ENCODE measurements at regions not wholly inside any gene's neighbourhood (a gene's known extent, or its start where the extent isn't known, plus 50 kb on each side); places are given as distances from the start of the nearest gene placed in this dataset.

GRCh38 chr3:43183456-43183855, 77.6 kb upstream of the POMGNT2 start:
- no peak overlapping the region for H3K27ac Mint-ChIP-seq (ENCODE audit: unreplicated experiment)
- TF ChIP-seq CTCF (IDR thresholded peaks at IDR 0.05; ENCODE audit: partially characterized antibody, unreplicated experiment), result no peak
- DNase-seq, result no peak

GRCh38 chr3:43181202-43181821, 75.4 kb upstream of the POMGNT2 start:
- Mint-ChIP-seq H3K27me3 (ENCODE audit: unreplicated experiment) (no peaks in the 10 kb centered on the region), H3K36me3 (ENCODE audit: unreplicated experiment) (no peaks in the 10 kb centered on the region), H3K27ac (ENCODE audit: unreplicated experiment) (no peak overlapping the region), H3K9me3 (ENCODE audit: unreplicated experiment) (no peaks in the 10 kb centered on the region), H3K4me1 (ENCODE audit: low read depth, unreplicated experiment) (peaks cover 8% of the 10 kb centered on the region), H3K4me3 (ENCODE audit: unreplicated experiment) (no peak overlapping the region)
- no peak for TF ChIP-seq CTCF (IDR thresholded peaks at IDR 0.05; ENCODE audit: partially characterized antibody, unreplicated experiment)
- DNase-seq, result no peak

More at GRCh38 chr3:43183456-43183855, 77.6 kb upstream of the POMGNT2 start:
- Mint-ChIP-seq H3K4me3 (ENCODE audit: unreplicated experiment) (no peak overlapping the region), H3K36me3 (ENCODE audit: unreplicated experiment) (no peaks in the 10 kb centered on the region), H3K9me3 (ENCODE audit: unreplicated experiment) (peaks cover under 1% of the 10 kb centered on the region), H3K4me1 (ENCODE audit: low read depth, unreplicated experiment) (no peaks in the 10 kb centered on the region), H3K27me3 (ENCODE audit: unreplicated experiment) (no peaks in the 10 kb centered on the region)

- H3K4me1 Mint-ChIP-seq (ENCODE audit: low read depth, unreplicated experiment), result peaks cover 14% of the 10 kb centered on the region
- no peaks in the 10 kb centered on the region for H3K36me3 Mint-ChIP-seq (ENCODE audit: unreplicated experiment)
- no peak for DNase-seq
- H3K27me3 Mint-ChIP-seq (ENCODE audit: unreplicated experiment), result no peaks in the 10 kb centered on the region
- no peak overlapping the region for H3K4me3 Mint-ChIP-seq (ENCODE audit: unreplicated experiment)
- H3K27ac Mint-ChIP-seq (ENCODE audit: unreplicated experiment), result no peak overlapping the region
- no peaks in the 10 kb centered on the region for H3K9me3 Mint-ChIP-seq (ENCODE audit: unreplicated experiment)
- no peak for TF ChIP-seq CTCF (IDR thresholded peaks at IDR 0.05; ENCODE audit: partially characterized antibody, unreplicated experiment)
These were observed 74.8 kb upstream of the POMGNT2 start for GRCh38 chr3:43180694-43181093.

GRCh38 chr3:43180027-43180426, 74.1 kb upstream of the POMGNT2 start:
- Mint-ChIP-seq H3K27me3 (ENCODE audit: unreplicated experiment) (no peaks in the 10 kb centered on the region), H3K27ac (ENCODE audit: unreplicated experiment) (no peak overlapping the region), H3K4me3 (ENCODE audit: unreplicated experiment) (no peak overlapping the region), H3K36me3 (ENCODE audit: unreplicated experiment) (no peaks in the 10 kb centered on the region), H3K9me3 (ENCODE audit: unreplicated experiment) (no peaks in the 10 kb centered on the region), H3K4me1 (ENCODE audit: low read depth, unreplicated experiment) (peaks cover 17% of the 10 kb centered on the region)
- no peak for DNase-seq
- no peak for TF ChIP-seq CTCF (IDR thresholded peaks at IDR 0.05; ENCODE audit: partially characterized antibody, unreplicated experiment)

GRCh38 chr3:43178891-43179366, 73.0 kb upstream of the POMGNT2 start:
- Mint-ChIP-seq H3K4me1 (ENCODE audit: low read depth, unreplicated experiment) (peaks cover 17% of the 10 kb centered on the region), H3K36me3 (ENCODE audit: unreplicated experiment) (peaks cover 6% of the 10 kb centered on the region), H3K27ac (ENCODE audit: unreplicated experiment) (no peak overlapping the region), H3K27me3 (ENCODE audit: unreplicated experiment) (no peaks in the 10 kb centered on the region), H3K4me3 (ENCODE audit: unreplicated experiment) (no peak overlapping the region), H3K9me3 (ENCODE audit: unreplicated experiment) (no peaks in the 10 kb centered on the region)
- TF ChIP-seq CTCF (IDR thresholded peaks at IDR 0.05; ENCODE audit: partially characterized antibody, unreplicated experiment), result no peak
- no peak for DNase-seq

Measured in glutamatergic neuron (in vitro differentiated cells).